LNCAP (cell line): ENCODE measurements at regions not wholly inside any gene's neighbourhood (a gene's known extent, or its start where the extent isn't known, plus 50 kb on each side); places are given as distances from the start of the nearest gene placed in this dataset.

Experiments used
- TF ChIP-seq, protein P1 (sequence below): fragments of 450-650 bp; IDR thresholded peaks from 2 replicates; pipeline ENCODE4 v1.5.1; 2017; ENCODE audit warnings: mild to moderate bottlenecking

DNA sequence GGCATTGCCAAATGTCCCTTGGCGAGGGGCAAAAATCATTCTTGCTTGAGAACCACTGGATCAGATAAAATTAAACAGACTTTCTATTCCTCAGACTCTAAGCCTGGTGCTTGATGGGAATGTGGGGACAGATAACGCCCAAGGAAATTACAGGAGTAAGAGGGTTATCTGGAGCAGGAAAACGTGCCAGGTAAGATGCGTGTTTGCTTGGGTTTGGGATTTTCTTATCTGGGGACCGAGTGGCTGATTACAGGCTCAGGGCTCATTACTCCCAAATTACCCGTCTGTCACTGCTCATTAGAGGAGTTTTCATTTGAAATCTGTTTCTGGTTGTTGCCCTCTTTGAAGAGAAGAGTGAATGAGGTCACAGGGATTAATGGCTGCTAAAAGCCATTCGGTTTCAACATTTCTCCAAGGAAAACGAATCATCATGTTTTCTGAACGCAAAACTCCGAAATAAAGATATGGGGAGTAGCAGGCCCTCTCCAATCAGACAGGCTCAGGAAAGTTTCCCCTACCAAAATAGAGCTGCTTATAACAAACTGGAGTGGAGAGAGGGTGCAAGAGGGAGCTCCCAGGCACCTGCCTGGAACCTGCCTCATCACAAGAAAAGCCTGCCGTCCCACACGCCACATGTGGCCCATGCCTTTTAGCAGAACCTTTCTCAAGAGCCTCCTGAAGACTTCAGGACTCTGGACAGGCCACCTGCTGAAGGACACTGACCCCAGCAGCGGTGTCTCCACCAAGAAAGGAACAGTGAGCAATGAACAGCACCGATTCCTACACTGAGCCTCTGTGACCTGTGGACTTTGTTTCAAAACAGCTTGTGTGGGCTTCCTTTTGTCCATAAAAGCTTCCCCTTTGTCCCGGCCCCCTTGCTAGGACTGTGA lies 136.4 kb downstream of the ICE1 start:
- TF ChIP-seq, protein P1, sequence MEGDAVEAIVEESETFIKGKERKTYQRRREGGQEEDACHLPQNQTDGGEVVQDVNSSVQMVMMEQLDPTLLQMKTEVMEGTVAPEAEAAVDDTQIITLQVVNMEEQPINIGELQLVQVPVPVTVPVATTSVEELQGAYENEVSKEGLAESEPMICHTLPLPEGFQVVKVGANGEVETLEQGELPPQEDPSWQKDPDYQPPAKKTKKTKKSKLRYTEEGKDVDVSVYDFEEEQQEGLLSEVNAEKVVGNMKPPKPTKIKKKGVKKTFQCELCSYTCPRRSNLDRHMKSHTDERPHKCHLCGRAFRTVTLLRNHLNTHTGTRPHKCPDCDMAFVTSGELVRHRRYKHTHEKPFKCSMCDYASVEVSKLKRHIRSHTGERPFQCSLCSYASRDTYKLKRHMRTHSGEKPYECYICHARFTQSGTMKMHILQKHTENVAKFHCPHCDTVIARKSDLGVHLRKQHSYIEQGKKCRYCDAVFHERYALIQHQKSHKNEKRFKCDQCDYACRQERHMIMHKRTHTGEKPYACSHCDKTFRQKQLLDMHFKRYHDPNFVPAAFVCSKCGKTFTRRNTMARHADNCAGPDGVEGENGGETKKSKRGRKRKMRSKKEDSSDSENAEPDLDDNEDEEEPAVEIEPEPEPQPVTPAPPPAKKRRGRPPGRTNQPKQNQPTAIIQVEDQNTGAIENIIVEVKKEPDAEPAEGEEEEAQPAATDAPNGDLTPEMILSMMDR, result no peak

DNA sequence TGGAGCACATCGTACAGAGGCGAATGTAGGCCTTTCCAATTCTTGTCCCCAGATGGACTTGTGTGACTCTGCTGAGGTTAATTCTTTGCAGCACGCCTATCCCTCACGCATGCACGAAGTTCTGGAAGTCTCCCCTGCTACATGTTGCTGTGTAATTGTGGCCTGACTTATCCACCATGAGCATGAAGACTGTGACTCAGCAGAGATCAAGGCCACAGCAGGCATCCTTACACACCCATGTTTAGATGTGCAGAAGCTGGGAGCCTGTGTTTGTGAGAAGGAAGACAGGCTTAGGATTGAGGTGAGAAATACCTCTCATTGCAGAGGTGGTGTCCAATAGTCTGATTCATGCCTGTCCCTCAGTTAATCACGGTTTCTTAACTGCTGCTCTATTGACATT lies 135.6 kb downstream of the ICE1 start:
- TF ChIP-seq, protein P1, result no peak

DNA sequence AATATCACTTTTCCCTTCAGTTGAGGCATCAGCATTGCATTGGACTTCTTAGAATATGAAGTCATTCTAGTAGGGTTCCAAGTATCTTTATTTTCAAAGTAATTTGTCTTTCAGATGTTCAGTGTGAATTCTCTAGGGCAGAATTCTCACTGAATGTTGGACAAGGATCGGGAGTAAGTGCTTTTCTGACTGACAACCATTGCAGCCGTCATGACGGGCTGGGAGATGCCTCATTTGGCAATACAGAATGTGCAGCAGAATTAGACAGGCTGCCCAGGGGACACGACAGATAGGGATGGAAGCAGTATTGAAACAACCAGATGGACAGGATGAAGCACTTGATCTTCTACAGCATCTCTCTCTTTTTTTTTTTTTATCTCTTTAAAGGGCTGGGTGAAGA lies 129.0 kb downstream of the ICE1 start:
- TF ChIP-seq, protein P1, result no peak

DNA sequence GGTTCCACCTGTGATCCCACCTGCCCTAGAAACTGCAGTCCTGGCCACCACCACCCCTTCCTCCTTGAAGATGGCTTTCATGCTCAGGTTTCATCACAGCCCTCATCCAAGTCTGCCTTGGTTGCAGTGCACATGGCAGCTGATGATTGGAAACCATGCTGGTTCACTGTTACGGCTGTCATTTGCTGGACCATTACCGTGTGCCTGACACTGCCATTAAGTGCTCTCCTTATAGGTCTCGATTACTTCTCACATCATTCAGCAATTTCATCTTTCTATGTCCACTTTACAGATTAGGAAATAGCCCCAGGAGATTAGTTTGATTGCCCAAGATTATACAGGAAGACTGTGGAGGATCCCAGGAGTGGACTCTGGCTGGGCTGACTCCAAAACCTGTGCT lies 123.9 kb downstream of the ICE1 start:
- TF ChIP-seq, protein P1, result no peak

DNA sequence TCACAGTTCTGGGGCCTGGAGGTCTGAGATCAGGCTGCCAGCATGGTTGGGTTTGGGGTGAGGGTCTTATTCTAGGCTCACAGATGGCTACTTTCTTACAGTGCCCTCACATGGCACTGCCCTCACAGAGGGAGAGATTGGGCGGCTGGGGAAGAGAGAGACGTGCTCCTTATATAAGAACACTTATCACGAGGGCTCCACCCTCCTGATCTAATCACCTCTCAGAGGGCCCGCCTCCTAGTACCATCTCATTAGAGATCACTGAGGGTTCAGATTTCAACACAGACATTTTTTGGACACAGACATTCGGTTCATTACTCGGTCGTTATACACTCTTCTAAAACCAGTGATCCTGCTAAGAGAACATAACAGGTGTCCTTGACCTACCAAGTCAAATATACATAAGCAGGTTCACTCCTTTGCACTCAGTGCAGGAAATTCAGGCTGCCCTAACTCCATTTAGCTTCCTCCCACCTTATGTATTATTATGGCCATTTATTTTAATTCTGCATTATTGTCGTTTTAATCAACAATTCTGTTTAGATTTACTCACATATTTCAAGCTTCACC lies 121.7 kb downstream of the ICE1 start:
- TF ChIP-seq, protein P1, result no peak

DNA sequence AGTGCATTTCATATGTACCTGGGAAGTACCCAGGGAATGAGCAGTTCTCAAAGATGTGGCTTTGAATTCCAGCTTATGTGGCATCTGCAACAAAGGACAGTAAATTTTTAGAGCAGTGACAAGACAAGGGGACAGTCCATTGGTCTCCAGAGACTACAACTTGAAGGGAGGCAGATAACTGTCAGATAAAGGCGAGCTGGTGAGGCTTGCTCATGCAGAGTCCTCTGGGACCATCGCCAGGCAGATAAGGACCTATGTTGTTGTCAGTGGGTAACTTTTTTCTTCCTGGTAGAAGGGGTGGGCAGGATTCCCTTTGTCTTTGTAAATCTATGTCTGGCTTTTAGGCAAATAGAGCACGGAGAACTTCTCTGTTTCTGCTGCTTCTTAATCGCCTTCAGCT lies 120.2 kb downstream of the ICE1 start:
- TF ChIP-seq, protein P1, result no peak

DNA sequence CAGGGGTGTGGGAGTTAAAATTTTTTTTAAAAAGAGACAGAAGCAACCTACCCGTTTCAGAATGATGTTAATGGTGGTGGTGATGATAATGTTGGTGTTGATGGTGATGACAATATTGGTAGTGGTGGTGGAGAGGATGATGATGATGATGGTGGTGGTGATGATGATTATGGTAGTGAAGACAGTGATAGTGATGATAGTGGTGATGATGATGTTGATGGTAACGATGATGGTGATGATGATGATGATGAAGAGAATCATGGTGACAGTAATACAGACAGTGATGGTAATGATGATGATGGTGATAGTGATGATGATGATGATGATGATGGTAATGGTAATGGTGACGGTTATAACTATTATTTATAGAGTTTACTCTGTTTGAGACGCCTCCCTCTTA lies 117.6 kb downstream of the ICE1 start:
- TF ChIP-seq, protein P1, result no peak
